Lung (tissue), 11 donors: ENCODE measurements at regions not wholly inside any gene's neighbourhood (a gene's known extent, or its start where the extent isn't known, plus 50 kb on each side); places are given as distances from the start of the nearest gene placed in this dataset.

Experiments
- ATAC-seq: fragments of 200-7000 bp; cut with Tn5 transposase; one replicate; pipeline ENCODE4 v1.9.1; 2020; ENCODE audit warnings: moderate number of reproducible peaks; ENCODE audit not compliant: insufficient read depth, low FRiP score
- DNase-seq, 3 donors: peaks; one replicate each; pipeline ENCODE4 v3.0.0-alpha.2; 2013 to 2017
- H3K27ac ChIP-seq, 2 donors: one replicate each; pipeline ENCODE4 v1.5.1; 2013; ENCODE audit warnings: mild to moderate bottlenecking in 2 of 2, moderate library complexity in 2 of 2, control low read depth in 1 of 2, inconsistent platforms in 1 of 2, low read depth in 1 of 2, low read length in 1 of 2
- H3K27me3 ChIP-seq, 3 donors: one replicate each; pipeline ENCODE4 v1.5.1; 2013; ENCODE audit warnings: low read length in 2 of 3; ENCODE audit not compliant: control insufficient read depth in 3 of 3, insufficient read depth in 3 of 3
- H3K36me3 ChIP-seq, 4 donors: one replicate each; pipeline ENCODE4 v1.5.1; 2013; ENCODE audit warnings: low read length in 4 of 4, mild to moderate bottlenecking in 1 of 4, moderate library complexity in 1 of 4; ENCODE audit not compliant: control insufficient read depth in 4 of 4, insufficient read depth in 4 of 4
- H3K4me1 ChIP-seq, 5 donors: one replicate each; pipeline ENCODE4 v1.5.1; 2013; ENCODE audit warnings: low read length in 5 of 5, mild to moderate bottlenecking in 2 of 5, moderate library complexity in 1 of 5; ENCODE audit not compliant: control insufficient read depth in 5 of 5, insufficient read depth in 5 of 5
- H3K4me3 ChIP-seq: one replicate; pipeline ENCODE4 v1.5.1; 2013; ENCODE audit warnings: mild to moderate bottlenecking, control low read depth, moderate library complexity
- H3K9ac ChIP-seq, 2 donors: one replicate each; pipeline ENCODE4 v1.5.1; 2013; ENCODE audit warnings: low read length in 2 of 2, control low read depth in 1 of 2; ENCODE audit not compliant: insufficient read depth in 1 of 2
- H3K9me3 ChIP-seq, 4 donors: one replicate each; pipeline ENCODE4 v1.5.1; 2013; ENCODE audit warnings: low read length in 3 of 4, mild to moderate bottlenecking in 1 of 4, moderate library complexity in 1 of 4; ENCODE audit not compliant: control insufficient read depth in 4 of 4, insufficient read depth in 3 of 4
- WGBS, 2 donors: extraction: QIAGEN DNeasy Blood & Tissue Kit; methylation state at CpG; one replicate each; pipeline ENCODE4 v1.1.7; 2013; 5-methylcytosine and 5-hydroxymethylcytosine counted together
- TF ChIP-seq, protein P1 (sequence below): IDR thresholded peaks from 2 replicates; pipeline ENCODE4 v1.5.1; 2012; ENCODE audit warnings: mild to moderate bottlenecking; ENCODE audit errors: control extremely low read depth, extremely low read depth
- donor health status: control.
- donor health status: control.
- donor health status: Bipolar disorder and iron deficiency.
- donor health status: healthy.
- donor health status: DM: yes; HTN: yes; CAD: no.

GRCh38 chr2:120939595-120940318 lies 204.1 kb downstream of the GLI2 start:
- 66 to 74% methylated on average over 9 of the region's 9 CpGs for WGBS, 2 donors
- Histone ChIP-seq H3K9ac (no peak overlapping the region), H3K36me3 (peaks cover 0 to 19% (median 4%) of the 10 kb centered on the region in 4 donors), H3K4me1 (peaks cover 0 to 63% (median 38%) of the 10 kb centered on the region in 5 donors), H3K4me3 (no peak overlapping the region), H3K27me3 (no peaks in the 10 kb centered on the region), H3K27ac (no peak overlapping the region), H3K9me3 (no peaks in the 10 kb centered on the region)
- TF ChIP-seq, protein P1, sequence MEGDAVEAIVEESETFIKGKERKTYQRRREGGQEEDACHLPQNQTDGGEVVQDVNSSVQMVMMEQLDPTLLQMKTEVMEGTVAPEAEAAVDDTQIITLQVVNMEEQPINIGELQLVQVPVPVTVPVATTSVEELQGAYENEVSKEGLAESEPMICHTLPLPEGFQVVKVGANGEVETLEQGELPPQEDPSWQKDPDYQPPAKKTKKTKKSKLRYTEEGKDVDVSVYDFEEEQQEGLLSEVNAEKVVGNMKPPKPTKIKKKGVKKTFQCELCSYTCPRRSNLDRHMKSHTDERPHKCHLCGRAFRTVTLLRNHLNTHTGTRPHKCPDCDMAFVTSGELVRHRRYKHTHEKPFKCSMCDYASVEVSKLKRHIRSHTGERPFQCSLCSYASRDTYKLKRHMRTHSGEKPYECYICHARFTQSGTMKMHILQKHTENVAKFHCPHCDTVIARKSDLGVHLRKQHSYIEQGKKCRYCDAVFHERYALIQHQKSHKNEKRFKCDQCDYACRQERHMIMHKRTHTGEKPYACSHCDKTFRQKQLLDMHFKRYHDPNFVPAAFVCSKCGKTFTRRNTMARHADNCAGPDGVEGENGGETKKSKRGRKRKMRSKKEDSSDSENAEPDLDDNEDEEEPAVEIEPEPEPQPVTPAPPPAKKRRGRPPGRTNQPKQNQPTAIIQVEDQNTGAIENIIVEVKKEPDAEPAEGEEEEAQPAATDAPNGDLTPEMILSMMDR = no peak
- ATAC-seq (no peak), DNase-seq (no peak)

- H3K9ac ChIP-seq = no peak overlapping the region
- TF ChIP-seq, protein P1 = no peak
These were observed 204.6 kb downstream of the GLI2 start for GRCh38 chr2:120940319-120940696.

GRCh38 chr2:120940726-120941256 lies 205.1 kb downstream of the GLI2 start:
- no peaks in the 10 kb centered on the region for H3K27me3 ChIP-seq
- WGBS, 2 donors = 88 to 92% methylated on average over 9 of the region's 9 CpGs
- DNase-seq (no peak), ATAC-seq (no peak)
- H3K9ac ChIP-seq = no peak overlapping the region
- peaks cover 0 to 23% (median 4%) of the 10 kb centered on the region in 4 donors for H3K36me3 ChIP-seq
- H3K4me1 ChIP-seq = peaks cover 0 to 53% (median 27%) of the 10 kb centered on the region in 5 donors
- H3K4me3 ChIP-seq = no peak overlapping the region
- no peaks in the 10 kb centered on the region for H3K9me3 ChIP-seq
- no peak overlapping the region for H3K27ac ChIP-seq
- TF ChIP-seq, protein P1 = no peak

More at GRCh38 chr2:120940319-120940696, 204.6 kb downstream of the GLI2 start:
- no peak for ATAC-seq
- no peak for DNase-seq
- peaks cover 0 to 58% (median 32%) of the 10 kb centered on the region in 5 donors for H3K4me1 ChIP-seq
- no peak overlapping the region for H3K4me3 ChIP-seq
- H3K36me3 ChIP-seq = peaks cover 0 to 19% (median 4%) of the 10 kb centered on the region in 4 donors
- H3K27me3 ChIP-seq = no peaks in the 10 kb centered on the region
- H3K27ac ChIP-seq = no peak overlapping the region
- WGBS, 2 donors = 88 to 100% methylated on average over 1 of the region's 1 CpG
- no peaks in the 10 kb centered on the region for H3K9me3 ChIP-seq
